GM12875 (cell line): ENCODE measurements at regions not wholly inside any gene's neighbourhood (a gene's known extent, or its start where the extent isn't known, plus 50 kb on each side); places are given as distances from the start of the nearest gene placed in this dataset.

Experiments used
- H3K4me3 ChIP-seq: one replicate; pipeline ENCODE4 v1.5.1; 2011; ENCODE audit warnings: low read depth, low read length, control low read depth
- CTCF ChIP-seq: IDR thresholded peaks from 2 replicates; pipeline ENCODE4 v1.5.1; 2011; ENCODE audit warnings: low read depth, mild to moderate bottlenecking, control low read depth, inconsistent platforms, low read length, moderate library complexity, borderline replicate concordance; ENCODE audit not compliant: insufficient read depth

- TF ChIP-seq CTCF: no peak
- no peak overlapping the region for H3K4me3 ChIP-seq
These were observed 118.1 kb downstream of the INHBB start for GRCh38 chr2:120463996-120464395.

GRCh38 chr2:120464448-120464931, 118.6 kb downstream of the INHBB start:
- TF ChIP-seq CTCF: no peak
- no peak overlapping the region for H3K4me3 ChIP-seq

- no peak for TF ChIP-seq CTCF
- H3K4me3 ChIP-seq: no peak overlapping the region
These were observed 119.2 kb downstream of the INHBB start for GRCh38 chr2:120465012-120465700.

GRCh38 chr2:120465701-120465988, 119.7 kb downstream of the INHBB start:
- no peak overlapping the region for H3K4me3 ChIP-seq
- TF ChIP-seq CTCF: no peak

- TF ChIP-seq CTCF: no peak
- H3K4me3 ChIP-seq: no peak overlapping the region
These were observed 120.2 kb downstream of the INHBB start for GRCh38 chr2:120465989-120466703.

GRCh38 chr2:120466704-120467054, 120.7 kb downstream of the INHBB start:
- TF ChIP-seq CTCF: no peak
- H3K4me3 ChIP-seq: no peak overlapping the region

GRCh38 chr2:120468136-120468535, 122.2 kb downstream of the INHBB start:
- H3K4me3 ChIP-seq: no peak overlapping the region
- TF ChIP-seq CTCF: no peak
